H9 (cell line): ENCODE measurements at regions not wholly inside any gene's neighbourhood (a gene's known extent, or its start where the extent isn't known, plus 50 kb on each side); places are given as distances from the start of the nearest gene placed in this dataset.

Experiments used
- DNase-seq: peaks from one replicate; pipeline ENCODE4 v3.0.0-alpha.2; 2017
- H2AFZ ChIP-seq: one replicate; pipeline ENCODE4 v1.6.1; 2013; ENCODE audit warnings: mild to moderate bottlenecking, low read length, control low read depth, moderate library complexity
- H2AK5ac ChIP-seq: 2 replicates; pipeline ENCODE4 v1.6.1; 2013; ENCODE audit warnings: low read length, control low read depth, mixed read lengths; ENCODE audit not compliant: insufficient read length
- H2BK120ac ChIP-seq: one replicate; pipeline ENCODE4 v1.6.1; 2013; ENCODE audit warnings: low read depth, mild to moderate bottlenecking, low read length, control low read depth, inconsistent platforms; ENCODE audit not compliant: poor library complexity, severe bottlenecking
- H2BK12ac ChIP-seq: 2 replicates; pipeline ENCODE4 v1.6.1; 2013; ENCODE audit warnings: low read length, control low read depth, mixed read lengths, low read depth; ENCODE audit not compliant: insufficient read length
- H2BK15ac ChIP-seq: 2 replicates; pipeline ENCODE4 v1.6.1; 2013; ENCODE audit warnings: low read depth, low read length, control low read depth
- H2BK20ac ChIP-seq: one replicate; pipeline ENCODE4 v1.6.1; 2013; ENCODE audit warnings: low read depth, mild to moderate bottlenecking, low read length, control low read depth, inconsistent platforms; ENCODE audit not compliant: poor library complexity, severe bottlenecking
- H2BK5ac ChIP-seq: 2 replicates; pipeline ENCODE4 v1.6.1; 2013; ENCODE audit warnings: low read length, control low read depth, mixed read lengths; ENCODE audit not compliant: insufficient read length
- H3K14ac ChIP-seq: 2 replicates; pipeline ENCODE4 v1.6.1; 2013; ENCODE audit warnings: low read length, control low read depth; ENCODE audit not compliant: insufficient read depth
- H3K18ac ChIP-seq: 2 replicates; pipeline ENCODE4 v1.6.1; 2013; ENCODE audit warnings: low read depth, mild to moderate bottlenecking, mixed read lengths, low read length, control low read depth; ENCODE audit not compliant: insufficient read length
- H3K23ac ChIP-seq: 2 replicates; pipeline ENCODE4 v1.6.1; 2013; ENCODE audit warnings: low read length, control low read depth, mixed read lengths, low read depth; ENCODE audit not compliant: insufficient read length
- H3K23me2 ChIP-seq: 2 replicates; pipeline ENCODE4 v1.6.1; 2013; ENCODE audit warnings: low read depth, mild to moderate bottlenecking, mixed read lengths, low read length, control low read depth; ENCODE audit not compliant: insufficient read length, poor library complexity, severe bottlenecking
- H3K27ac ChIP-seq: 2 replicates; pipeline ENCODE4 v1.5.1; 2013; ENCODE audit warnings: low read length, control low read depth, mixed read lengths, low read depth; ENCODE audit not compliant: insufficient read length
- H3K27me3 ChIP-seq: 2 replicates; pipeline ENCODE4 v1.6.1; 2013; ENCODE audit warnings: low read length, control low read depth, inconsistent platforms; ENCODE audit not compliant: insufficient read depth
- H3K4ac ChIP-seq: 2 replicates; pipeline ENCODE4 v1.6.1; 2013; ENCODE audit warnings: low read depth, mild to moderate bottlenecking, control low read depth, inconsistent platforms, low read length, moderate library complexity
- H3K4me1 ChIP-seq: 2 replicates; pipeline ENCODE4 v1.6.1; 2013; ENCODE audit warnings: low read length, control low read depth, inconsistent platforms; ENCODE audit not compliant: insufficient read depth
- H3K4me2 ChIP-seq: 2 replicates; pipeline ENCODE4 v1.6.1; 2013; ENCODE audit warnings: low read length, control low read depth, mixed read lengths; ENCODE audit not compliant: insufficient read length, insufficient read depth
- H3K56ac ChIP-seq: 2 replicates; pipeline ENCODE4 v1.6.1; 2013; ENCODE audit warnings: low read depth, mild to moderate bottlenecking, mixed read lengths, low read length, control low read depth; ENCODE audit not compliant: insufficient read length
- H3K79me1 ChIP-seq: 2 replicates; pipeline ENCODE4 v1.6.1; 2013; ENCODE audit warnings: low read depth, mild to moderate bottlenecking, moderate library complexity, low read length, control low read depth, inconsistent platforms; ENCODE audit not compliant: insufficient read depth, poor library complexity, severe bottlenecking
- H3K79me2 ChIP-seq: 2 replicates; pipeline ENCODE4 v1.6.1; 2013; ENCODE audit warnings: low read length, control low read depth, inconsistent platforms; ENCODE audit not compliant: insufficient read depth
- H3K9ac ChIP-seq: 2 replicates; pipeline ENCODE4 v1.6.1; 2013; ENCODE audit warnings: low read length, control low read depth, mixed read lengths; ENCODE audit not compliant: insufficient read length; ENCODE audit errors: extremely low read depth
- H3K9me3 ChIP-seq: one replicate; pipeline ENCODE4 v1.6.1; 2013; ENCODE audit warnings: low read depth, low read length, inconsistent platforms; ENCODE audit not compliant: control insufficient read depth
- H3T11ph ChIP-seq: one replicate; pipeline ENCODE4 v1.6.1; 2013; ENCODE audit warnings: mild to moderate bottlenecking, low read length, control low read depth, inconsistent platforms
- H4K20me1 ChIP-seq: one replicate; pipeline ENCODE4 v1.6.1; 2013; ENCODE audit not compliant: control insufficient read depth, insufficient read length, insufficient read depth
- H4K5ac ChIP-seq: 2 replicates; pipeline ENCODE4 v1.6.1; 2013; ENCODE audit warnings: low read depth, mild to moderate bottlenecking, mixed read lengths, low read length, control low read depth; ENCODE audit not compliant: insufficient read length
- H4K8ac ChIP-seq: replicated peaks from 2 replicates; pipeline ENCODE4 v1.6.1; 2013; ENCODE audit warnings: low read length, control low read depth, mixed read lengths, low read depth; ENCODE audit not compliant: insufficient read length
- H4K91ac ChIP-seq: 2 replicates; pipeline ENCODE4 v1.6.1; 2013; ENCODE audit warnings: low read depth, mild to moderate bottlenecking, moderate library complexity, mixed read lengths, low read length, control low read depth; ENCODE audit not compliant: insufficient read length
- H3K27ac Mint-ChIP-seq, 3 experiments: 2 replicates in 2 of 3; 3 replicates in 1 of 3; pipeline ENCODE4 v1.8.0; 2020 to 2021; ENCODE audit warnings: mixed read lengths in 3 of 3, mild to moderate bottlenecking in 1 of 3, moderate library complexity in 1 of 3
- H3K27me3 Mint-ChIP-seq: 2 replicates; pipeline ENCODE4 v1.8.0; 2021; ENCODE audit warnings: low read depth, mild to moderate bottlenecking, moderate library complexity, mixed read lengths
- H3K36me3 Mint-ChIP-seq, 3 experiments: 2 replicates in 2 of 3; 3 replicates in 1 of 3; pipeline ENCODE4 v1.8.0; 2020 to 2021; ENCODE audit warnings: low read depth in 3 of 3, mixed read lengths in 3 of 3; ENCODE audit not compliant: insufficient read depth in 1 of 3
- H3K4me1 Mint-ChIP-seq, 2 experiments: 2 replicates each; pipeline ENCODE4 v1.8.0; 2020; ENCODE audit warnings: mixed read lengths in 2 of 2
- H3K4me3 Mint-ChIP-seq, 2 experiments: 2 replicates in 1 of 2; 3 replicates in 1 of 2; pipeline ENCODE4 v1.8.0; 2020 to 2021; ENCODE audit warnings: mild to moderate bottlenecking in 2 of 2, mixed read lengths in 2 of 2, moderate library complexity in 1 of 2
- H3K9me3 Mint-ChIP-seq, 2 experiments: 2 replicates in 1 of 2; 3 replicates in 1 of 2; pipeline ENCODE4 v1.8.0; 2020; ENCODE audit warnings: mild to moderate bottlenecking in 2 of 2, mixed read lengths in 2 of 2, moderate library complexity in 1 of 2
- WGBS: extraction: QIAGEN DNeasy Blood & Tissue Kit; methylation state at CpG from one replicate; pipeline ENCODE4 v1.1.7; 2013; ENCODE audit warnings: missing lambda C conversion rate, low lambda C conversion rate, mixed read lengths; ENCODE audit not compliant: insufficient read length; ENCODE audit errors: extremely low coverage; 5-methylcytosine and 5-hydroxymethylcytosine counted together
- TF ChIP-seq, protein P1 (sequence below): fragments of 200-600 bp; sonication (generic); conservative IDR thresholded peaks from 3 replicates; pipeline ENCODE4 v1.8.0; 2021; ENCODE audit warnings: antibody characterized with exemption, mild to moderate bottlenecking

DNA sequence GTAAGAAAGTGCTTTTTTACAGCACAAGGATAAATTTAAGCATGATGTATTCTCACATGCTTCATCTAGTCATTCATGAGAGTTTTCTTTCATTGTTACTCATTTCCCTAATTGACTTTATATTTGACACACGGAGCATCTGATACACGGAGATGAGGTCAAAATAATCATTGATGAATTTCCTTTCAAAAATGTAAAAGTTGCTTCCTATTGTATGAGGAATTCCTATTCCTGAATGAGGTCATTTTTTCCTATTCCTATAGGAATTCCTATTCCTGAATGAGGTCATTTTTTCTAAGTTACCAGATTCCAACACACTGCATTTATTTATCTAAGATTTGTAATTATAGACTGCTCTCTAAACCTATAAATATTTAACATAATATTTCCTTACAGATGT is 316.7 kb upstream of the KITLG start:
- Mint-ChIP-seq H3K4me3 (no peak overlapping the region), H3K27ac (no peak overlapping the region), H3K9me3 (no peaks in the 10 kb centered on the region), H3K36me3 (no peaks in the 10 kb centered on the region), H3K27me3 (no peaks in the 10 kb centered on the region), H3K4me1 (peaks cover 0 to 5% of the 10 kb centered on the region in 2 experiments; a peak in 3 of 4 replicates)
- Histone ChIP-seq H3K9ac (no peak overlapping the region), H4K20me1 (no peaks in the 10 kb centered on the region), H3K27me3 (no peaks in the 10 kb centered on the region), H3K23ac (no peak overlapping the region), H3K4me2 (no peak overlapping the region), H3K9me3 (no peaks in the 10 kb centered on the region), H2BK12ac (no peak overlapping the region), H2AK5ac (no peak overlapping the region), H3K4me1 (no peaks in the 10 kb centered on the region), H2BK15ac (no peak overlapping the region), H4K91ac (no peak overlapping the region), H3K79me1 (no peaks in the 10 kb centered on the region), H2BK120ac (no peak overlapping the region), H3K27ac (no peak overlapping the region), H3K18ac (no peak overlapping the region), H3T11ph (no peak overlapping the region), H4K8ac (no peak overlapping the region), H2BK5ac (no peak overlapping the region), H3K23me2 (no peaks in the 10 kb centered on the region), H2AFZ (no peak overlapping the region), H2BK20ac (no peak overlapping the region), H3K56ac (no peak overlapping the region), H4K5ac (no peak overlapping the region), H3K79me2 (no peaks in the 10 kb centered on the region), H3K14ac (no peak overlapping the region), H3K4ac (no peak overlapping the region)
- WGBS, result no CpG with 5 or more reads among the region's 2 CpGs
- no peak for DNase-seq
- TF ChIP-seq, protein P1, sequence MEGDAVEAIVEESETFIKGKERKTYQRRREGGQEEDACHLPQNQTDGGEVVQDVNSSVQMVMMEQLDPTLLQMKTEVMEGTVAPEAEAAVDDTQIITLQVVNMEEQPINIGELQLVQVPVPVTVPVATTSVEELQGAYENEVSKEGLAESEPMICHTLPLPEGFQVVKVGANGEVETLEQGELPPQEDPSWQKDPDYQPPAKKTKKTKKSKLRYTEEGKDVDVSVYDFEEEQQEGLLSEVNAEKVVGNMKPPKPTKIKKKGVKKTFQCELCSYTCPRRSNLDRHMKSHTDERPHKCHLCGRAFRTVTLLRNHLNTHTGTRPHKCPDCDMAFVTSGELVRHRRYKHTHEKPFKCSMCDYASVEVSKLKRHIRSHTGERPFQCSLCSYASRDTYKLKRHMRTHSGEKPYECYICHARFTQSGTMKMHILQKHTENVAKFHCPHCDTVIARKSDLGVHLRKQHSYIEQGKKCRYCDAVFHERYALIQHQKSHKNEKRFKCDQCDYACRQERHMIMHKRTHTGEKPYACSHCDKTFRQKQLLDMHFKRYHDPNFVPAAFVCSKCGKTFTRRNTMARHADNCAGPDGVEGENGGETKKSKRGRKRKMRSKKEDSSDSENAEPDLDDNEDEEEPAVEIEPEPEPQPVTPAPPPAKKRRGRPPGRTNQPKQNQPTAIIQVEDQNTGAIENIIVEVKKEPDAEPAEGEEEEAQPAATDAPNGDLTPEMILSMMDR, result no peak
